GM18520 (cell line): ENCODE measurements at regions not wholly inside any gene's neighbourhood (a gene's known extent, or its start where the extent isn't known, plus 50 kb on each side); places are given as distances from the start of the nearest gene placed in this dataset.

Source experiments
- ATAC-seq: cut with Tn5 transposase; IDR thresholded peaks from one replicate; pipeline ENCODE4 v1.9.1; 2021; ENCODE audit not compliant: unreplicated experiment

DNA sequence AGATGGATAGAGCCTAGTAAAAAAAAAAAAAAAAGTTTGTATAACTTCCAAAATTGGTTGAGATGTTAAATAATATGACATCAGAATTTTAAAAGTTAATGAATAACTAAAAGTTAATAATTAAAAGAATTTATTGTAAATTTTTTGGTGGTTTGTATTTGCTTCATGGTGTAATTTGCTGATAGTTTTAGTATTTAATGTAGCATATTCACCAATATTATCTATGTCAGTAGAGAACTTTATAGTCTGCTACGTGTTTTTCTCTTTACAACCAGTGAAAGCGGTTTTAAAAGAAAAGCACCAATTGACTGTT, 51.8 kb upstream of the STEAP4 start:
- no peak for ATAC-seq

GRCh38 chr7:88357781-88358525, 51.3 kb upstream of the STEAP4 start:
- peak; percentile 66 for ATAC-seq

GRCh38 chr7:88357294-88357693, 50.6 kb upstream of the STEAP4 start:
- no peak for ATAC-seq
